ENCODE measurements at regions not wholly inside any gene's neighbourhood (a gene's known extent, or its start where the extent isn't known, plus 50 kb on each side); places are given as distances from the start of the nearest gene placed in this dataset.

DNA sequence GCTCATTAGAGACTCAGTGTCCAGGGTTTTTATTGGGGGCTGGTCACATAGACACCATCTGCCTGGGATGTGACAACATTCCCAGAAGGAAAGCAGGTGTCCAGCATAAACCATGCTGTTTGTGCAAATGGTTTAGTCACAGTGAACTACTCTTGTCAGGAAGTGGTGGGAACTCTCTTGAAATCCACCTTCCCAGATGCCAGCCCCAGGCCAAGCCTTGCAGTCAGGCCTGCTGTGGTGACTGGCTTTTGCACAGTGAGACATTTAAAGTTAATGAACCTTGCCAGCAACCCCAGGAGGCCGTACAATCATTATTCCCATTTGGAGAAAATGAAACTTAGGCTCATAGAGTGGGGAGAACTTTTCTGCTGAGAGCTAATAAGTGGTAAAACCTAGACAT, 242.5 kb upstream of the KCNG1 start:
- DNase-seq, result no peak

DNA sequence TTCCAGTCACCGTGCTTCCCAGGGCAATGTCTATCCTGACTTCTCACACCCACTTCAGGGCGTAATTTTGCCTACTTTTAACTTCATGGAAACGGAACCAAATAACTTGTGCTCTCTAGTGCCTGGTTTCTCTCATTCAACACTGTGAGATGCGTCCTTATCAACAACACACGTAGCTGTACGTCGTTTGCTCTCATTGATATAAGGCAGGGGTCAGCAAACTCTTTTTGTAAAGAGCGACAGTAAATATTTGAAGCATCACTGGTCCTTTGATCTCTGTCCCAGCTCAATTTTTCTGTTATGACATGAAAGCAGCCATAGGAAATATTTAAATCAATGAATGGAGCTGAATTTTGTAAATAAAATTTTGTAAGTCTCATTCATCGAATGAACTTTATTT, 239.3 kb upstream of the KCNG1 start:
- DNase-seq, result no peak

DNA sequence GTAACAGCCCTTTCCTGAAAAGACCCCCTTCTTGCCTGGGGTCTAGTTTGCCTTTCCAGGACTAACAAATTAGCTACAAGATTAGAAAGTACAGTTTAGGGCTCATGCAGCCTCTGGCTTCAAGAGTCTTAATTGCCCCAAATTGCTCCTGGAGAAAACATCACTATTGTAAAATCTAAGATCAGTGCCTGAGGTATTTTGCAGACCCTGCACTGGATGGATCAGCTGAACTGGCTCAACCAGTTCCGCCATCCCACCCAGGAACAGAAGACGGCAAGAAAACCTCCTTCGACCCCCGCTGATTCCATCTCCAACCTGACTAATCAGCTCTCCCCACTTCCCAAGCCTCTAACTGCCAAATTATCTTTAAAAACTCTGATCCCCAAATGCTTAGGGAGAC, 236.5 kb upstream of the KCNG1 start:
- DNase-seq, result no peak

DNA sequence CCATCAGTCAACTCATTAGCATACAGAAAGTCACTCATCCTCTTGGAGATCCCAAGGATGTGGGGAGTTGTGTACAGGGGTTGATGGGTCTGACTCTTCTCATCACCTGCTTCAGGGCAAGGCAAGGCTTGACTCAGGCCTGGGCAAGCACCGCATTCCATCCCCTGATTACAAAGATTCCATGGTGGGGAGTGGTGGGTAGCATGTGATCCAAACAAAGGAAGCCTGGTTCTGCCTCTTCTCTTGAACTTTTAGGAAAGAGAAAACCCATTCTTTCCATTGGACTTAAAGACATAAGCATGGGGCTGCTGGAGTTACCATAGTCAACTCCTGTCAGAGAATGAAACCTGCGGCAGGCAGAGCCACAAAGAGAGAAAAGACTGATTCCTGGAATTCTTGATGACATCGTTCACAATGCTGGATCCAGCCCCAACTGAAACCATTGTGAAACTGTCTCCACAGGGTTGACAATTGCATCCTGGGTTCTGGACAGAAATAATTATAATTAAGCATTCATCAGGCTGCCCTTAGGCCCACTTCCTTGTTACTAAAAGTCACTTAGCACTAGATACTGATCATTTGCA, 235.8 kb upstream of the KCNG1 start:
- no peak for DNase-seq

DNA sequence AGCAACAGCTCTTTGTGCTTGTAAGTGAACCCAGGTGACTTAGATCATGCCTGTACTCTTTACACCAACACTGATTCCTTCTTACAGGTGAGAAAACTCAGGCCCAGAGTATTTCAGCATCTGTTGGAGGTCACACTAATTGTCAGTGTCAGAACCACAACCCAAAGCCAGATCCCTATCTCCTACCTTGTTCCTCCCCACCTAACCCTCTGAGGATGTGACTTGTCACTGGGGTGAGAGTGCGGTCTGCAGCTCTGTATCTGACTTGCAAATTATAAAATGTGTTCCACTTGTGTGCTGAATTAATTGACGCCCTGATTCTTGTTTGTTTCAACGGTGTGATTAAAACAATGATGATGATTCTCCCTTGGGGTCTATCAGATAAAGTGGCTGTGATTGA, 232.5 kb upstream of the KCNG1 start:
- no peak for DNase-seq

DNA sequence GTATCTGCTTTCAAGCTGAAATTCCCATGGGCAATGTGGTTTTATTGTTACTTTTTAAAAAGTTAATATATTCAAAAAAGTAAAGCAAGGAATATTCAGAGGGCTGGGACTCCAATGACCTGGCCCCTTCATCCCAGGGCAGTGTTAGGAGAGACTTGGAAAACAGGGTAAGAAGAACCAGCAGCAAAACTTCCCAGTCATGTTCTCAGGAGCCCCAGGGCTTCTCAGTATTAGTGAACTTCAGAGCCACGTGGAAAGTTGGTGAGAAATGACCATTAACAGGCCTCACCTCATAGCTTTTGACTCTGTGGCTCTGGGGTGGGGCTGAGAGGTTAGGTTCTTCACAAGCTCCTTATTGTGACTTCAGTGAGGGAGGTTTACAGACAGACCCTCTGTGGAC, 230.4 kb upstream of the KCNG1 start:
- DNase-seq, result no peak

DNA sequence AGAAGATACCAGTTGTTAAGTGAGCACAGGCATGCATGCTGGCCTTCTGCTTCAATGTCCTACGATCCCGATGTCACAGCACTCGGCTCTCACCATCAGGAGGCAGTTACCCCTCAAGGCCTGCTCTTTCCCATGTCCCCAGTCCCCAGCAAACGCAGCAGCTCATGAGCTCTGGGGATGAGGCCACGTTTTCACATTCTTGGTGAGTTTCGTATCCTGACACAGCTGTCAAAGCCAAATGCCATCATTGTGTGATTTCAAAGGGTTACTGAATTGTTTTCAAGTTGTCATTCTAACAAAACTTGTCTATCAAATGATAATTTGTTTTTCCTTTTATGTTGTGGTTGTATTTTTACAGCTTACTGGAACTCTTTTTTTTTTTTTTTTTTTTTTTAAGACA, 226.9 kb upstream of the KCNG1 start:
- DNase-seq, result no peak

DNA sequence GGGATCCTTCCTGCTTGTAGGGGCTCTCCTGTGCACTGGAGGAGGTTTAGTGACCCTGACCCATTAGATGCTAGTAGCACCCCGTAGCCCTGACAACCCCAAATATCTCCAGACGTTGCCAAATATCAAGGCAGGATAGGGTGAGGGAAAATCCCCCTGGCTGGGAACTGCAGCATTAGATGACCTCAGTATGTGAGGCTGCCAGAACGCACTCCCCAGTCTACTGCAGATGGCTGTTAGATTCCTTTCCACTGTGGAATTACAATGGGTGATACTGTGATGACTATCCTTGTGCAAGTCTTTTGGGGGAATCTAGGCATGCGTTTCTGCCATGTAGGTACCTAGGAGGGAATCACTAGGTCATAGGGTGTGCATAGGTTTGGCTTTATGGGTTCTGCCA, 226.3 kb upstream of the KCNG1 start:
- no peak for DNase-seq

DNA sequence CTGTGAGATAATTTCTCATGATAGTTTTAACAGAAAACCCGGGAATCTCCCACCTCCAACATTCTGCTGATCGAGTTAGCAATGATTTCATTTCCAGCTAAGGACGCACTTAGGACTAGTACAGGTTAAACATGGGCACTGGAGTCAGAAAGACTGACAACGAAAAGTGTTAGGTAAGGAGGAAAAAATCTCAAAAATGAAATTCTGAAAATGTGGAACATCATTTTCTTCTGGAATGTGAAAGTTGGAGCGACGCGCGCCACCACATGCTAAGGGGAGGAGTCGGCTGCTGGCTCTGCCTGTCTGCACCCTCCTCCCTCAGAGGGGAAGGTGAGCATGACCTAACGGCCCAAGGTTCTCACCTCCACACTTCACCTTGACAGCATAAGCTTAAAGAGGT, 221.6 kb upstream of the KCNG1 start:
- DNase-seq, result no peak

DNA sequence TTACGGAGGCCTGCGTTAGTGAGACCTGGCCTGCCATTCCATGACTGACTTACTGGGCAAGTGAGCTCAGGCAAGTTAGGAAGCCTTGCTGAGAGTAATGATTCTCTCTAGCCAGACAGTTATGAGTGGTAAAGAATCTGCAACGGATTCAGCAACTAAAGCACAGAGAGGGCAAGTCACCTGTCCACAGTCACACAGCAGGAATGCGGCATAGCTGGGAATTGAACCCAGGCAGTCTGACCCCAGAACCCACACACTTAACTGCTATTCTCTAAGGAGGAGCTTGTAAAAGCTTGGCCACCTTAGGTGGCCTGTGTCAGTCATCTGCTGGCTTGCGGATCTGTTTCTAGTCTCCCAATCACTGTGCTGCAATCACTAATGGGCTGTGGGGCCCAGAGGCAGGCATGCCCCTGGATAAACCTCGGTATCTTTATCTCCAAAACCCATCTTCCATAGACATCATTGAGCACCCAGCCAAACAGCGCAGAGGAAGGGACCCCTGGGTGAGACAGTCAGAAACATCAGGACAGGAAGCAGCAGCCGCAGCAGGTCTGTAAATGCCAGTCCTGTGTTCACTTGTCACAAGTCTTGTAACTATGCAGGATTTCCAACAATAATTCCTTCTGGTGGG, 215.9 kb upstream of the KCNG1 start:
- DNase-seq, result no peak

DNA sequence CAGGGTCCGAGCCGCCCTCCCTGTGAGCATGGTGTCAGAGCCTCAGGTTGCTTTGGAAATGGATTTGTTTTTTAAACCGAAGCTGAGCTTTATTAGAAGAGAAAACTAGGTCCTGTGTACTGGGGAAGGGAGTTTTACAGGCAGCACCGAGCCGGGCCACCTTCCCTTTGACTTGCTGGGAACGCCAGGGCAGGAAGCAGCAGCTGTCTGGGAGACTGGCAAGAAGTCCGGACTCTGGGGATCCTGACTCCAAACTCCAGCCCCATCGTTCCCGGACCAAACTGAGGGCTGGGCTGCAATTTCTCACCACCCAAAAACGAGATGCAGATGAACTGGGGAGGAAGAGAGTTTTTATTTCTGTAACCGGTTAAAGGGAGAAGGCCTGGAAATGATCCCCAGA, 214.9 kb upstream of the KCNG1 start:
- DNase-seq, result no peak

DNA sequence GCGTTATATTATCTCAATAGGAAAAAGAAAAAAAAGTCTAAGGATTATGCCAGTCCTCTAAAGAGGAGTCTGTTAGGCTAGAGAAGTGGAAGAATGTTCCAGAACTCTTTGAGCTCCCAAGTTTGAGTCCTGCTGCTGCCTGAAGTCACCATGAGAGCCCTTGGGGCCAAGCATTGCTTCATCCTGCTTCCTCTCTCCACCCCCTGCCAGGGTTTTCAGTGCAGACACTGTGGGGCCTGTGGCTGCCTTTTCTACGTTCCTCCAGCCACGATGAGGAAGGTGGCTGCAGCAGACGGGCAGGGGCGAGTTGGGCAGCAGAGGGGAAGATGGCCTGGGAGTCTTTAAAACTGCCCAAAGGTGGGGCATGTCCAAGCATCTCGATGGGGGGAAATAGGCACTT, 214.4 kb upstream of the KCNG1 start:
- DNase-seq, result no peak

DNA sequence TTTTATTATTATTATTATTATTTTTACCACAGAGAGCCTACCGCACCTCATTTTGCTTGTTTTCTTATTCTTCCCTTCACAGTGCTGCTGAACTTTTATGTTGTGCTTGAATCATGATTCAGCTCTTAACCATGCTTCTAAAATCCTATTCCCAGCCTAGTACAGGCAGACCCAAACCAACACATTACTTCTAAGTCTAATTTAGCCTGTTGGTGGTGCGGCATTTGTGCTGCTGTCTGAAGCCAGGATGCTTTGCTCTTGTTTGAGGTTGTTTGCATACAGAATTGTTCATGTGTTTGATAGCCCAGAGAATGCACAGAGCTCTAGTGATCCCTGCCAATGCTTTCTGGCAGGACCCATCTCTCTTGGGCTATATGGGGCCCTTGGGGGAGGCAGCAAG, 213.5 kb upstream of the KCNG1 start:
- DNase-seq, result no peak

DNA sequence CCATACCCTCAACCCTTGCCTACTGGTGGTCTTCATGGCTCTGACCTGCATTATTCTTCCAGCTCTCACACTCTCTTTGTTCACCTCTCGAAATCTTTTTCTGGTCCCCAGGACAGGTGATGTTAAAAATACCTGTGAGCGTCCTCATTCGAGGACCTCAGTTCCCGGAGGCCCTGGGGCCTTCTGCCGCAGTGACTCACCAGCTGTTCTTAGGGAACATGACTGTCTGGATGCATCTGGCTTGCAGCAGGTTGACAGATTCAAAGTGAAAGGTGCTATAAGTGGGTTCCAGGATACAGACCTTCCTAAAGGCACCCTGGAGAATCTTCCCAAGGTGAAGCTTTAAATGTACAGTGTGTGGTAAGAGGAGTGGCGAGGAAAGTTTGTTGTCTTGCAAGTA, 210.4 kb upstream of the KCNG1 start:
- no peak for DNase-seq

DNA sequence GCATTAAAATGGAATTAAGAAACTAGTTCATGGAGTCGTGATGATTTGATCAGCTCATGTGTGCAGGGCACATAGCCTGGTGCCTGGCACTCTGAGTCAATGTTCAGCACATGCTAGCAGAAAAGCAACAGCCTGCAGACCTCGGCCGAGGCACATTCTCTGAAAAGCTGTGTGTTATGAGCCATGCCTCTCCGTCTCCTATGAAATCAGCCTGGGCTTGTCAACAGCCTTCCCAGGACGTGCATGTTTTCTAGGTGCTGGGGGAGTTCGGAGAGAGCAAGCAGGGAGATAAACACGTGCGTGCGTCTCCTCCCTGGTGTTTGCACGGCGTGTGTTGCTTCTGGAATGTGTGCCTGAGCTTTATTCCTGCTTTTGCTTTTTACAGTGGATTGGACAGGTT, 207.8 kb upstream of the KCNG1 start:
- DNase-seq, result no peak

DNA sequence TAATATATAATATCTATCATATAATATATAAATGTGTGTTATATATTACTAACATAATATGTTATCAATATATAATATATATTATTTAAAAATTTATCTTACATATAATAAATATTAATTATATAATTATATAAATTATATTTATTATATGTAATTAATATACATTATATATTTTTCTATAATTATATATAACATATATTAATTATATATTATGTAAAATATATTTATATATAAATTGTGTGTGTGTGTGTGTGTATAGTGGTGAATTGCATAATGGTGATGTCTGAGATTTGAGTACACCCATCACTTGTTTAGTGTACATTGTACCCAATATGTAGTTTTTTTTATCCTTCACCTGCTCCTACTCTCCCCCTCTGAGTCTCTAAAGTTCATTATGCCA, 205.9 kb upstream of the KCNG1 start:
- no peak for DNase-seq

DNA sequence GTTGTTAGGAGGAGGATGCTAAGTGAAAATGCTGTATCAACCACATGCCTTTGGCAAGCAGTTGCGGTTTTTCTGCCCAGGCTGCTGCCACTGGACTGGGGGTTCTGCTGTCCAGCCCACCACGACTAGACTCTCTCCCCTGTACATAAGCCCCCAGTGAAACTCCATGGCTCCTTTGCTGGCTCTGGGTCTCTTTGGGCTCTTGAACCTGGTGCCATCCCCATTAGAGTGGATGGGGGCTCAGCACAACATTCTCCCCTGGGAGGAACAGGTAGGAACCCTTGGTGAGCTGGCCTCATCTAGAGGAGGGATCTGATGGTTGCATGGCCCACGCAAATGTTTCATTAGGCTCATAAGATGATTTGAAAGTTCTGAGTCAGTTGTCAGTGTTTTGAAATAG, 204.8 kb upstream of the KCNG1 start:
- no peak for DNase-seq

DNA sequence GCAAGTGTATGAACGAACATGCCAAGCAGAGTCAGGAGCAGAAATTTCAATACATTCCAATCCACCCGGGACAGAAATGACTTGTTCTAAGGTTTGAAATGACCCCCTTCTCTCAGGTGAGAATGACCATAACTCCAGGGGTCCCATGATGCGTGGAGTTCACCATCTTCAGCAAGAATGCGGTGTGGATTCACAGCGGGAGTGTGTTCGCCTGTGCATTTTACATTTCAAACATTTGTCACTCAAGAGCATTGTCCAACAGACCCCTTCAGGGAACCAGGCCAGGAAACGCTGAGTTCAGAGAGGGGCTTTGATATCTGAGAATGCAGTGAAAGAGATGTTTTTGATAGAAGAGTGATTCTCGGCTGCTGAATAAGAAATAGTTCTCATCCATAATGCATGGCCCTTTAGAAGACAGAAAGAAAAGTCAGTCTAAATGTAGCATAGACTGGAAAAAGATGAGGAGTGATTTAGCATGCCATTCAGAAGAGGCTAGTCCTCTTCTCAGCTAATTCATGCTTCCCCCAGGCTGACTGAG, 200.3 kb upstream of the KCNG1 start:
- no peak for DNase-seq

DNA sequence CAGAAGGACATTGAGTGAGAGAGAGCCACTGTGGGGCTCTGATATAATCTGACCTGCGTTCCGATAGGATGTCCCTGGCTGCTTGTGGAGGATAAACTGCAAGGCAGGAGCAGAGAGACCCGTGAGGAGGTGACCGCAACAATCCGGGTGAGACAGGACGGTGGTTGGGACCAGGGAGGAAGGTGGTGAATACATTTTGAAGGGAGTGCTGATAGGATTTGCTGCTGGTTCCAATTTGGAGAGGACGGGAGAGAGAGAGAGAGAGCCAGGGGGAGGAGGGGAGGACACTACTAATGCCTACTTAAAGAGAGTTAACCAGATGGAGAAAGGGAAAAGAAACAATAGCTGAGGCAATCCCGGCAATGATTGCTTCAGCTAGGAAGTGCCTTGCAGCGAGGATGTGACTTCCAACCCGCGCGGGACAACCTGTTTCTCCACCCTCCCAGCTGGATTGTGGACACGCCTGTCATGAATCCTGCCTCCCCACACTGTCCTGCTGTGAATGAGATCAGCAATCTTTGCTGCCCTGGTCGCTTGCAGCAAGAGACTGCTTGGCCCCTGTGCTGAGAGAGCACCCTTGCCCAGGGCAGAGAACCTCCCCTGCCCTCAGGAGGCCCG, 199.0 kb upstream of the KCNG1 start:
- no peak for DNase-seq

DNA sequence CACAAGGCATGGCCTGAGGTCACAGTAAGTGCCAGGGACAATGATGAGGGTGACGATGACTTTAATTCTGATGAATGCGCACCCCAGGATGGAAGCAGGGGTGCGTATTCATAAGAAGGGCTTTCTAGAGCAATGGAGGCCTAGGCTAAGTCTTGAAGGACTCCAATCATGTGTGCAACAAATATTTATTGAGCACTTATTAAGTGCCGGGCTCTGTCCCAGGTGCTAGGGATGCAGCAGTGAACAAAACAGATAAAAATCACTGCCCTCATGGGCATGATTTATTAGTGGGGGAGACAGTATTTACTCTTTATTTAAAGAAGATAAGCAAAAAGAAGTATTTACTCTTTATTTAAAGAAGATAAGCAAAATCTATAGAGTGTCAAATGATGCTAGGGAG, 198.2 kb upstream of the KCNG1 start:
- no peak for DNase-seq

DNA sequence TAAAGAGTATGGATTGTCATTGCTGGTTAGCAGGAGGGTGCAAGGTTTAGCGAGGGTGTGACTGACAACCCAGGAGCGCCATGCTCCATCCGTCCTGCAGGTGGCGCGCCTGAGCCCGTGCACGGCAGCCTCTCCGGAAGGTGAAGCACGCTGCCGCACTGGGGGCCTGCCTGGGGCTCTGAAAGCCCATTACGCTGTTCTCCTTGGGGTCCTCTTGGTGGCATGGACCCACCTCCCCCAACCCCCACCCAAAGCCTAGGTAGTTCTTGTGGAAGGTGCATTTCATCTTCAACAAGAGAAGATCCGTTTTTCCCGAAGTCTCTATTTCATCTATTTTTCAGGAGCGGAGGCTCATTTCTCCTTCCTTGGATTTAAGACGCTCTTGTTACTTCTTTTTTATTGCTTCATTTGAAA, 197.4 kb upstream of the KCNG1 start:
- DNase-seq, result no peak

DNA sequence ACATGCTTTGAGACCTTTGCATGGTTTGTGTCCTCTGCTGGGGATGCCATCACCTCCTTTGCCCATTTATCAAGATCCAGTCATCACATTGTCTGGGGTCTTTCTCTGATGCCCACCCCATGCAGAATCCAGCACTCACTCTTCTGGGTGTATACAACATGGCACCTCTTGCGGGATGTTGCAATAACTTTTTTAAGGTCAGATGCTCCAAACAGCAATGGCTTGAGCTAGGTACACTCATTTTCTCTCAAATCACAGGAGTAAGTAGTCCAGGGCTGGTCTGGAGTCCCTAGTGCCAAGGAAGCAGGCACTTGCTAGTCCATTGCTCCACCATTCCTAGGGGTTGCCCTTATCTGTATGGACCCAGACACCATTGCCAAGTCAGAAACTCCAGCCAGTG, 196.6 kb upstream of the KCNG1 start:
- no peak for DNase-seq

DNA sequence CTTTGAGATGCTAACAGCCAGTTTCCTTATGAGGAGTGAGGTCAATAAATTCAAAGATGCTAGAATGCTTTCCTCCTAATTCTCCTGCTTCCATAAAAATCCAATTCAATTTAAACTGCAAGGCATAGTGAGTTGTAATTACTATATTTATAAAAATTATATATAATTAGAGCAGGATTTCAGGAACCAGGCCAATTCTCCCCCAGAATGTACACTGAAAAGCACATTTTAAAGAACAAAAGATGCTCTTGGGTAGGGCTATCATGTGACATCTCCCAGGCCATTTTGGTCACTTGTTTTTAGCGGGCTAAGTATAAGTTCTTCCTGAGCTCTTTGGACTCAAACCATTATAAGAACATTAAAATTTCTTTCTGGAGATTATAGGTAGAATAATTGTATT, 195.7 kb upstream of the KCNG1 start:
- no peak for DNase-seq

DNA sequence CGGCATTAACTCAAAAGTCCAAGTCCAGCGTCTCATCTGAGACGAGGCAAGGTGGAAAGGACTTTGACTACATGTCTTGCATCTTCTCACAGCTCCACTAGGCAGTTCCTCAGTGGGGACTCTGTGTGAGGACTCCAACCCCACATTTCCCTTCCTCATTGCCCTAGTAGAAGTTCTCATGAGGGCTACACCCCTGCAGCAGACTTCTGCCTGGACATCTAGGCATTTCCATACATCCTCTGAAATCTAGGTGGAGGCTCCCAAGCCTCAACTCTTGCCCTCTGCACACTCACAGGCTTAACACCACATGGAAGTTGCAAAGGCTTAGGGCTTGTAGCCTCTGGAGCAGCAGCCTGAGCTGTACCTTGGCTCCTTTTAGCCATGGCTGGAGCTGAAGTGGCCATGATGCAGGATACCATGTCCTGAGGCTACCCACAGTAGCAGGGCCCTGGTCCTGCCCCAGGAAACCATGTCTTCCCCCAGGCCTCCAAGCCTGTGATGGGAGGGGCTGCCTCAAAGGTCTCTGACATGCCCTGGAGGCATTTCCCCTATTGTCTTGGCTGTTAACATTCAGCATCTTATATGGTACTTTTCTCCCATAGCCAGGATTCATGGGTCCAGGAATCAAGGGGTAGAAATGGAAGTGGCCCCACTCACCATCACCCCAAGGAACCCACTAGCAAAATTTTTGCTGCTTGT, 194.6 kb upstream of the KCNG1 start:
- no peak for DNase-seq
